Breast epithelium (tissue), 4 donors: ENCODE measurements at regions not wholly inside any gene's neighbourhood (a gene's known extent, or its start where the extent isn't known, plus 50 kb on each side); places are given as distances from the start of the nearest gene placed in this dataset.

Source experiments
- DNase-seq, 2 donors: peaks; one replicate each; pipeline ENCODE4 v3.0.0-alpha.2; 2019; ENCODE audit warnings: low spot score in 2 of 2
- H3K27ac ChIP-seq, 2 donors: fragments of 200-600 bp; sonication (generic) in 1 of 2; one replicate each; pipeline ENCODE4 v1.5.1; 2016 to 2019; ENCODE audit warnings: mild to moderate bottlenecking in 1 of 2
- H3K27me3 ChIP-seq, 2 donors: fragments of 200-600 bp; sonication (generic) in 1 of 2; one replicate each; pipeline versions ENCODE4 v1.5.1 to v1.6.0; 2017 to 2019; ENCODE audit warnings: control low read depth in 1 of 2, mild to moderate bottlenecking in 1 of 2
- H3K36me3 ChIP-seq: fragments of 200-600 bp; one replicate; pipeline ENCODE4 v1.5.1; 2019
- H3K4me1 ChIP-seq, 2 donors: fragments of 200-600 bp; sonication (generic); one replicate each; pipeline ENCODE4 v1.5.1; 2016 to 2019; ENCODE audit warnings: control low read depth in 1 of 2
- H3K4me3 ChIP-seq, 3 donors: fragments of 200-600 bp; sonication (generic); 1 replicate in 2 of 3; 2 replicates in 1 of 3; pipeline ENCODE4 v1.5.1; 2016 to 2019; ENCODE audit warnings: mild to moderate bottlenecking in 3 of 3, moderate library complexity in 2 of 3
- H3K9me3 ChIP-seq, 2 donors: fragments of 200-600 bp; sonication (generic) in 1 of 2; one replicate each; pipeline ENCODE4 v1.5.1; 2016 to 2019; ENCODE audit warnings: control low read depth in 1 of 2
- POLR2A ChIP-seq: fragments of 450-650 bp; IDR thresholded peaks from one replicate; pipeline ENCODE4 v1.6.1; 2016; ENCODE audit warnings: antibody characterized with exemption, mild to moderate bottlenecking, moderate library complexity
- POLR2AphosphoS5 ChIP-seq, 3 donors: sonication (generic); formaldehyde crosslinking; IDR thresholded peaks; one replicate each; pipeline ENCODE4 v1.6.1; 2017; ENCODE audit warnings: antibody characterized with exemption in 3 of 3
- intact Hi-C: fragments of 100-400 bp; cut with DNase I; formaldehyde crosslinking; loops from one replicate; pipeline ENCODE4 v1.15.1; 2023; ENCODE audit warnings: low total_unique reads
- TF ChIP-seq, protein P1 (sequence below), 3 donors: fragments of 450-650 bp; IDR thresholded peaks; one replicate each; pipeline ENCODE4 v1.5.1; 2016 to 2017; ENCODE audit warnings: antibody characterized with exemption in 3 of 3, mild to moderate bottlenecking in 3 of 3, moderate library complexity in 3 of 3

DNA sequence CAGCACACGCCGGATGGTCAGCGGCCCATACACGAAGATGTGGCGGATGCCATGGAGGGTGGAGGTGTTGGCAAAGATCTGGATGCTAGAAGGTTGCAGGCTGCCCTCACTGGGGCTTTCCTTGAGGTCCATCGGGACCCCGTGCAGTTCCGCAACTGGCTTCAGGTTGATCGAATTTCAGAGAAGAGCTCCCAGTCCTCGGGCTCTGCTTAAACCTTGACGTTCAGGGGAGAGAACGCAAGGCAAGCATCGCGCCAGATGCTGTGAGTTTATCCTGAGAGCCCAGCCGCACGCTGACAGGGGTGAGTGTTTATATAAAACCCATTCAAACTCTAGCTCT, 98.7 kb upstream of the CCL2 start:
- TF ChIP-seq, protein P1, sequence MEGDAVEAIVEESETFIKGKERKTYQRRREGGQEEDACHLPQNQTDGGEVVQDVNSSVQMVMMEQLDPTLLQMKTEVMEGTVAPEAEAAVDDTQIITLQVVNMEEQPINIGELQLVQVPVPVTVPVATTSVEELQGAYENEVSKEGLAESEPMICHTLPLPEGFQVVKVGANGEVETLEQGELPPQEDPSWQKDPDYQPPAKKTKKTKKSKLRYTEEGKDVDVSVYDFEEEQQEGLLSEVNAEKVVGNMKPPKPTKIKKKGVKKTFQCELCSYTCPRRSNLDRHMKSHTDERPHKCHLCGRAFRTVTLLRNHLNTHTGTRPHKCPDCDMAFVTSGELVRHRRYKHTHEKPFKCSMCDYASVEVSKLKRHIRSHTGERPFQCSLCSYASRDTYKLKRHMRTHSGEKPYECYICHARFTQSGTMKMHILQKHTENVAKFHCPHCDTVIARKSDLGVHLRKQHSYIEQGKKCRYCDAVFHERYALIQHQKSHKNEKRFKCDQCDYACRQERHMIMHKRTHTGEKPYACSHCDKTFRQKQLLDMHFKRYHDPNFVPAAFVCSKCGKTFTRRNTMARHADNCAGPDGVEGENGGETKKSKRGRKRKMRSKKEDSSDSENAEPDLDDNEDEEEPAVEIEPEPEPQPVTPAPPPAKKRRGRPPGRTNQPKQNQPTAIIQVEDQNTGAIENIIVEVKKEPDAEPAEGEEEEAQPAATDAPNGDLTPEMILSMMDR (IDR thresholded peaks at IDR 0.05): no peak
- TF ChIP-seq POLR2AphosphoS5 (IDR thresholded peaks at IDR 0.05) (no peak), POLR2A (no peak)
- Histone ChIP-seq H3K4me3 (no peak overlapping the region), H3K36me3 (no peaks in the 10 kb centered on the region), H3K27me3 (peaks cover 0 to 66% of the 10 kb centered on the region in 2 donors), H3K9me3 (peaks cover 0 to 4% of the 10 kb centered on the region in 2 donors), H3K27ac (no peak overlapping the region), H3K4me1 (no peaks in the 10 kb centered on the region)
- no peak for DNase-seq
- intact Hi-C loops: loop anchor here (5.0 kb wide), 2 partner anchors 111 to 1926 kb away; no protein-coding TSS in a partner anchor

DNA sequence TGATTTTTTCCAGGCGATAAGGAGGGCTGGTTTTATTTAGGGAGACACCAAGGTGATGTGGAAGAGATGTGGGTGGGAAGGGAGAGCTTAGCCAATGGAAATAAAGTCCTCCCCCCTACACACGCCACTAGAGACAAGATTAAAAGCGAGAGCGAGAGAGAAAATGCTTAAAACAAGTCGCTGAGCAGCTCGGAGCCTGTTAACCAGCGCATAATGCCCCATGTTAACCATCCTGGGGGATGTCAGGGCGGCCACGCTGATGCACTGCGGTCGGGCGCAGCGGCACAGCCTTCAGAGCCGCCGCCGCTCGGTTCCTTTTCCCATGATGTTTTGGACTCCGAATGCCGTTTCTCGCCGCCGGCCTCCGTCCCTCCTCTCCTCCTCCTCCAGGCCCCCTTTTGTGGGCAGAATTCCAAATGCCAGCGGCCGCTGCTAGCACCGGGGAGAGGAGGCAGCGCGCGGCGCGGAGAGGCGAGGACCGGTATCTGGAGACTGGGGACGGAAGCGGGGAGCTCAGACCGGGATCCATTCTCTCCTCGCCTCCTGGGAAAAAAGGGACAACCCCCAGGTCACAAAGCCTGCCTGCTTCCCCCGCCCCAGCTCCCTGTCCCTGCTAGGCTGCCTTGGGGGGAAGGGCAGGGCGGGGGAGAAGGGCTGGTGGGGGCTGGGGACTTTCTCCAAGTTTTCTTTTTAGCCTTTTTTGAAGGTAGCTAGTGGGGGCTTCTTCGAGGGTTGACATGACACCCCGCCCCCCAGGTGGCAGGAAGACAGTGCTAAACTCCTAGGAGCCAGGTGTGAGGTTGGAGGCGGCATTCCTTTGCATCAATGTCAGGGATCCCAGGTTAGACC, 98.1 kb upstream of the CCL2 start:
- Histone ChIP-seq H3K4me3 (peak overlapping the region in 2 of 3 donors; percentile 16 to 48), H3K9me3 (peaks cover 0 to 4% of the 10 kb centered on the region in 2 donors), H3K36me3 (no peaks in the 10 kb centered on the region), H3K4me1 (no peaks in the 10 kb centered on the region), H3K27ac (no peak overlapping the region), H3K27me3 (peaks cover 0 to 72% of the 10 kb centered on the region in 2 donors)
- TF ChIP-seq, protein P1 (IDR thresholded peaks at IDR 0.05): no peak
- TF ChIP-seq POLR2AphosphoS5 (IDR thresholded peaks at IDR 0.05) (no peak), POLR2A (no peak)
- intact Hi-C loops: loop anchor here (5.0 kb wide), 2 partner anchors 110 to 1925 kb away; no protein-coding TSS in a partner anchor
- no peak for DNase-seq

DNA sequence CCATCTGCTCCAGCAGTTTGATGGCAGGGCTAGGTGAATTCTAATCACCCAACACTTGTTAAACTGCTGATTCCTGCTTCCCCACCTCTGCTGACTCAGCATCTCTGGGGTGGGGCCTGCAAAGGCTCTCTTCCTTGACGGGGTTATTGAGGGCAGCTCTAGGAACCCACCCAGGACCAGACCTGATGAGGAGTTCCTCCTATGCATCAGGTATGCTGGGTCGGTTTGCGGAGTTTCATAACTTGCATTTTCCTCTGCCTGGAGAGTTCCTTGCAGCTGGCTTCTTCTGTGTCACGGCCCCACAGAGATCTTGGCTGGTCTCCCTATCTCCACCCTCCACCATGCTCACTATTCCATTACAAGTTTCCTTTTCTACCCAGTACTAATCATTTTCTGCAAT, 93.4 kb upstream of the CCL2 start:
- no peak for DNase-seq
- intact Hi-C loops: loop anchor here (10.0 kb wide), 1 partner anchor 453 kb away; no protein-coding TSS in a partner anchor
- Histone ChIP-seq H3K9me3 (peaks cover 0 to 4% of the 10 kb centered on the region in 2 donors), H3K4me3 (no peak overlapping the region), H3K36me3 (no peaks in the 10 kb centered on the region), H3K27me3 (peaks cover 0 to 62% of the 10 kb centered on the region in 2 donors), H3K4me1 (no peaks in the 10 kb centered on the region), H3K27ac (no peak overlapping the region)
- TF ChIP-seq POLR2AphosphoS5 (IDR thresholded peaks at IDR 0.05) (no peak), POLR2A (no peak)
- TF ChIP-seq, protein P1 (IDR thresholded peaks at IDR 0.05): no peak

DNA sequence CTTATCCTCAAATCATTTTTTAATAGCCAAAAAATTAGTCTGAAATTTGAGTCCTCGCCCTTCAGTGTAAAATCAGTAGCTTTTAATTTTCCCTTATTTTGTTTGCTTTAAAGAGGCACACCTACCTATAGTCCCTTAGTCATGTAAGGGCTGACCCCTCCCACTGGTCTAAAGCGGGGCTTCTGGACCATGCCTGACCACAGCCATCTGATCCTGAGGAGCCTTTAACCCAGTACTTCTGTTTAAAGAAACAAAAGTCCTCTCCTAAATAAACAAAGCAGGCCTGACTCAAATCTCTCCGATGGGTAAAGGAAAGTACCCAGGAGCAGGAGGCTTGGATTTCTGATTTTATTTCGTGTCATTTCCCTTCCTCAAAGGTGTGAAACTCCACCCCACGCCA, 92.0 kb upstream of the CCL2 start:
- Histone ChIP-seq H3K36me3 (no peaks in the 10 kb centered on the region), H3K27me3 (peaks cover 0 to 50% of the 10 kb centered on the region in 2 donors), H3K27ac (no peak overlapping the region), H3K4me1 (no peaks in the 10 kb centered on the region), H3K4me3 (no peak overlapping the region), H3K9me3 (peaks cover 0 to 4% of the 10 kb centered on the region in 2 donors)
- intact Hi-C loops: loop anchor here (10.0 kb wide), 1 partner anchor 452 kb away; no protein-coding TSS in a partner anchor
- TF ChIP-seq POLR2AphosphoS5 (IDR thresholded peaks at IDR 0.05) (no peak), POLR2A (no peak)
- TF ChIP-seq, protein P1 (IDR thresholded peaks at IDR 0.05): no peak
- DNase-seq: no peak

DNA sequence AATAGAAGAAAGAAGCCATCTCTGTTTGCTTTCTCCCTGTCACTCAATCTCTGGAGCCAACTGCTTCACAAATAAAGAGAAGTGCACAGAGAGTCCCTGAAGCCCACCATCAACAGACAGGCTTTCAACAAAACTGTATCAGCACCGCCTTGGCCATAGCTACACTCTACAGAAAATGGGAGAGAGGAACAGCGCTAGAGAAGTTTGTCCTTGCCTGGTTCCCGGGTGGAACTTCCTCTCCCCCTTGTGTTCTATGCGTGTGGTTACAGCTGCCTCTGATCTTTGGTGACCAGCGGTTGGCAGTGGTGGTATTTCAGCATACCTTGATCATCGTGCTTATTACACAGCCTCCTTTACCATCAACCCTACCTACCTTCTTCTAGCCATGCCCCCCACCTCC, 91.4 kb upstream of the CCL2 start:
- Histone ChIP-seq H3K27ac (no peak overlapping the region), H3K36me3 (no peaks in the 10 kb centered on the region), H3K4me1 (no peaks in the 10 kb centered on the region), H3K4me3 (no peak overlapping the region), H3K27me3 (peaks cover 0 to 44% of the 10 kb centered on the region in 2 donors), H3K9me3 (no peaks in the 10 kb centered on the region)
- intact Hi-C loops: loop anchor here (10.0 kb wide), 1 partner anchor 451 kb away; no protein-coding TSS in a partner anchor
- DNase-seq: no peak
- TF ChIP-seq POLR2A (no peak), POLR2AphosphoS5 (IDR thresholded peaks at IDR 0.05) (no peak)
- TF ChIP-seq, protein P1 (IDR thresholded peaks at IDR 0.05): peak in 1 of 3 donors; percentile 19
